ENCODE measurements at regions not wholly inside any gene's neighbourhood (a gene's known extent, or its start where the extent isn't known, plus 50 kb on each side); places are given as distances from the start of the nearest gene placed in this dataset.

- no peak overlapping the region for H3K4me3 ChIP-seq
- intact Hi-C loops (cut with DNase I) = no loop called here
- DNase-seq (ENCODE audit: low spot score) = no peak
- H3K9me3 ChIP-seq = no peaks in the 10 kb centered on the region
- TF ChIP-seq POLR2AphosphoS5 (IDR thresholded peaks at IDR 0.05) (no peak), POLR2A (IDR thresholded peaks at IDR 0.05) (no peak), CTCF (IDR thresholded peaks at IDR 0.05) (no peak)
- no peaks in the 10 kb centered on the region for H3K27me3 ChIP-seq (replicated peaks; ENCODE audit: insufficient read depth)
- H3K36me3 ChIP-seq = no peaks in the 10 kb centered on the region
- WGBS = 85% methylated on average over 2 of the region's 2 CpGs
- no peaks in the 10 kb centered on the region for H3K4me1 ChIP-seq (replicated peaks)
- H3K27ac ChIP-seq = no peak overlapping the region
Observed at GRCh38 chr3:16108424-16108823, 66.1 kb upstream of the GALNT15 start.

- Histone ChIP-seq H3K4me3 (no peak overlapping the region), H3K27ac (no peak overlapping the region), H3K4me1 (replicated peaks) (no peaks in the 10 kb centered on the region), H3K36me3 (no peaks in the 10 kb centered on the region), H3K27me3 (replicated peaks; ENCODE audit: insufficient read depth) (no peaks in the 10 kb centered on the region), H3K9me3 (no peaks in the 10 kb centered on the region)
- DNase-seq (ENCODE audit: low spot score) = no peak
- 81% methylated on average over 3 of the region's 3 CpGs for WGBS
- intact Hi-C loops (cut with DNase I) = no loop called here
- TF ChIP-seq POLR2AphosphoS5 (IDR thresholded peaks at IDR 0.05) (no peak), POLR2A (IDR thresholded peaks at IDR 0.05) (no peak), CTCF (IDR thresholded peaks at IDR 0.05) (no peak)
Observed at GRCh38 chr3:16109929-16110328, 64.6 kb upstream of the GALNT15 start.

GRCh38 chr3:16112910-16113504, 61.5 kb upstream of the GALNT15 start:
- no peak for TF ChIP-seq POLR2A (IDR thresholded peaks at IDR 0.05)
- WGBS = 73% methylated on average over 1 of the region's 1 CpG
- DNase-seq (ENCODE audit: low spot score) = no peak
- no peaks in the 10 kb centered on the region for H3K4me1 ChIP-seq (replicated peaks)
- H3K27ac ChIP-seq = no peak overlapping the region
- no peaks in the 10 kb centered on the region for H3K27me3 ChIP-seq (replicated peaks; ENCODE audit: insufficient read depth)
- no peaks in the 10 kb centered on the region for H3K36me3 ChIP-seq
- no peaks in the 10 kb centered on the region for H3K9me3 ChIP-seq
- no peak overlapping the region for H3K4me3 ChIP-seq
- intact Hi-C loops (cut with DNase I) = no loop called here

GRCh38 chr3:16113704-16114103, 60.8 kb upstream of the GALNT15 start:
- no peak for DNase-seq (ENCODE audit: low spot score)
- TF ChIP-seq POLR2A (IDR thresholded peaks at IDR 0.05) (no peak), POLR2AphosphoS5 (IDR thresholded peaks at IDR 0.05) (no peak), CTCF (IDR thresholded peaks at IDR 0.05) (no peak)
- H3K36me3 ChIP-seq = no peaks in the 10 kb centered on the region
- H3K27ac ChIP-seq = no peak overlapping the region
- 98% methylated on average over 3 of the region's 3 CpGs for WGBS
- H3K4me3 ChIP-seq = no peak overlapping the region
- intact Hi-C loops (cut with DNase I) = no loop called here
- no peaks in the 10 kb centered on the region for H3K9me3 ChIP-seq
- no peaks in the 10 kb centered on the region for H3K4me1 ChIP-seq (replicated peaks)
- H3K27me3 ChIP-seq (replicated peaks; ENCODE audit: insufficient read depth) = no peaks in the 10 kb centered on the region

- no peak overlapping the region for H3K27ac ChIP-seq
- TF ChIP-seq POLR2AphosphoS5 (IDR thresholded peaks at IDR 0.05) = no peak
- no peak for TF ChIP-seq POLR2A (IDR thresholded peaks at IDR 0.05)
- TF ChIP-seq CTCF (IDR thresholded peaks at IDR 0.05) = no peak
- H3K4me1 ChIP-seq (replicated peaks) = no peaks in the 10 kb centered on the region
- H3K9me3 ChIP-seq = no peaks in the 10 kb centered on the region
- no peak for DNase-seq (ENCODE audit: low spot score)
- H3K36me3 ChIP-seq = no peaks in the 10 kb centered on the region
- WGBS = 76% methylated on average over 2 of the region's 2 CpGs
- intact Hi-C loops (cut with DNase I) = no loop called here
- H3K4me3 ChIP-seq = no peak overlapping the region
- no peaks in the 10 kb centered on the region for H3K27me3 ChIP-seq (replicated peaks; ENCODE audit: insufficient read depth)
Observed at GRCh38 chr3:16114429-16114828, 60.1 kb upstream of the GALNT15 start.

All from prostate gland (tissue), 2 donors.